SK-MEL-5 (cell line): ENCODE measurements at regions not wholly inside any gene's neighbourhood (a gene's known extent, or its start where the extent isn't known, plus 50 kb on each side); places are given as distances from the start of the nearest gene placed in this dataset.
A peak's percentile ranks its signal among the peaks of the same experiment; 100 is the strongest.
"Not testable (repeated sequence)": the region's sequence is repeated elsewhere in the genome, so short reads cannot be mapped to it uniquely, and the experiment has no call there.

Experiments used
- DNase-seq: peaks from one replicate; pipeline ENCODE4 v3.0.0-alpha.2; 2016; ENCODE audit warnings: low read depth, low spot score
- in situ Hi-C: cut with HindIII; loops from 2 replicates; pipeline ENCODE4 v1.10.0; 2016; ENCODE audit warnings: low sequenced_read_pairs, high pct_unique_total_duplicates, low pct_unique_long_range_greater_than_20kb

GRCh38 chr2:139454251-139454650, 674.1 kb upstream of the NXPH2 start:
- in situ Hi-C loops: no loop called here
- no peak for DNase-seq

- in situ Hi-C loops: no loop called here
- DNase-seq: no peak
These were observed 658.9 kb upstream of the NXPH2 start for GRCh38 chr2:139439100-139439499.

- in situ Hi-C loops: no loop called here
- no peak for DNase-seq
These were observed 658.3 kb upstream of the NXPH2 start for GRCh38 chr2:139438478-139438877.

- in situ Hi-C loops: no loop called here
- no peak for DNase-seq
These were observed 647.0 kb upstream of the NXPH2 start for GRCh38 chr2:139427164-139427563.

GRCh38 chr2:139424101-139424500, 643.9 kb upstream of the NXPH2 start:
- no peak for DNase-seq
- in situ Hi-C loops: no loop called here

GRCh38 chr2:139411236-139411635, 631.0 kb upstream of the NXPH2 start:
- DNase-seq: no peak
- in situ Hi-C loops: no loop called here

GRCh38 chr2:139410833-139411174, 630.6 kb upstream of the NXPH2 start:
- in situ Hi-C loops: not testable (repeated sequence)
- DNase-seq: peak; percentile 39

GRCh38 chr2:139410147-139410832, 630.1 kb upstream of the NXPH2 start:
- DNase-seq, in situ Hi-C loops: not testable (repeated sequence)

- no peak for DNase-seq
- in situ Hi-C loops: no loop called here
These were observed 629.0 kb upstream of the NXPH2 start for GRCh38 chr2:139409212-139409611.

- DNase-seq: no peak
- in situ Hi-C loops: no loop called here
These were observed 623.8 kb upstream of the NXPH2 start for GRCh38 chr2:139403948-139404347.

GRCh38 chr2:139394801-139395200, 614.6 kb upstream of the NXPH2 start:
- DNase-seq: no peak
- in situ Hi-C loops: no loop called here

GRCh38 chr2:139389391-139389790, 609.2 kb upstream of the NXPH2 start:
- in situ Hi-C loops: no loop called here

GRCh38 chr2:139386401-139386800, 606.2 kb upstream of the NXPH2 start:
- in situ Hi-C loops: no loop called here
- no peak for DNase-seq

More at GRCh38 chr2:139389391-139389790, 609.2 kb upstream of the NXPH2 start:
- DNase-seq: no peak

- in situ Hi-C loops: no loop called here
- DNase-seq: no peak
These were observed 603.3 kb upstream of the NXPH2 start for GRCh38 chr2:139383532-139383931.

GRCh38 chr2:139380051-139380450, 599.9 kb upstream of the NXPH2 start:
- in situ Hi-C loops: no loop called here
- DNase-seq: no peak

GRCh38 chr2:139378373-139378772, 598.2 kb upstream of the NXPH2 start:
- DNase-seq: no peak
- in situ Hi-C loops: no loop called here

- in situ Hi-C loops: no loop called here
- no peak for DNase-seq
These were observed 594.2 kb upstream of the NXPH2 start for GRCh38 chr2:139374296-139374850.

- no peak for DNase-seq
- in situ Hi-C loops: no loop called here
These were observed 589.5 kb upstream of the NXPH2 start for GRCh38 chr2:139369423-139370409.
